ENCODE measurements at regions not wholly inside any gene's neighbourhood (a gene's known extent, or its start where the extent isn't known, plus 50 kb on each side); places are given as distances from the start of the nearest gene placed in this dataset.

- Mint-ChIP-seq H3K27ac (no peak overlapping the region), H3K27me3 (ENCODE audit: low read depth) (peaks cover 66% of the 10 kb centered on the region), H3K36me3 (no peaks in the 10 kb centered on the region), H3K4me1 (no peaks in the 10 kb centered on the region), H3K4me3 (no peak overlapping the region), H3K9me3 (no peaks in the 10 kb centered on the region)
- no peak for TF ChIP-seq CTCF (IDR thresholded peaks at IDR 0.05; ENCODE audit: unreplicated experiment)
- no peak for DNase-seq (ENCODE audit: low spot score in 2 of 2, unreplicated experiment in 2 of 2)
Observed at GRCh38 chr16:86185089-86185488, 286.1 kb downstream of the IRF8 start.

GRCh38 chr16:86186313-86186712, 287.4 kb downstream of the IRF8 start:
- Mint-ChIP-seq H3K9me3 (no peaks in the 10 kb centered on the region), H3K27me3 (ENCODE audit: low read depth) (peaks cover 77% of the 10 kb centered on the region), H3K4me3 (no peak overlapping the region), H3K36me3 (no peaks in the 10 kb centered on the region), H3K27ac (no peak overlapping the region), H3K4me1 (no peaks in the 10 kb centered on the region)
- no peak for TF ChIP-seq CTCF (IDR thresholded peaks at IDR 0.05; ENCODE audit: unreplicated experiment)
- DNase-seq (ENCODE audit: low spot score in 2 of 2, unreplicated experiment in 2 of 2) = no peak

GRCh38 chr16:86189934-86190333, 291.0 kb downstream of the IRF8 start:
- DNase-seq (ENCODE audit: low spot score in 2 of 2, unreplicated experiment in 2 of 2) = no peak
- no peak for TF ChIP-seq CTCF (IDR thresholded peaks at IDR 0.05; ENCODE audit: unreplicated experiment)
- Mint-ChIP-seq H3K27ac (no peak overlapping the region), H3K4me3 (no peak overlapping the region), H3K4me1 (no peaks in the 10 kb centered on the region), H3K27me3 (ENCODE audit: low read depth) (peaks cover 67% of the 10 kb centered on the region), H3K9me3 (no peaks in the 10 kb centered on the region), H3K36me3 (no peaks in the 10 kb centered on the region)

- H3K36me3 Mint-ChIP-seq = no peaks in the 10 kb centered on the region
- no peak for TF ChIP-seq CTCF (IDR thresholded peaks at IDR 0.05; ENCODE audit: unreplicated experiment)
- H3K4me3 Mint-ChIP-seq = no peak overlapping the region
- peaks cover 51% of the 10 kb centered on the region for H3K27me3 Mint-ChIP-seq (ENCODE audit: low read depth)
- H3K27ac Mint-ChIP-seq = no peak overlapping the region
- H3K4me1 Mint-ChIP-seq = peaks cover 13% of the 10 kb centered on the region
- no peak for DNase-seq (ENCODE audit: low spot score in 2 of 2, unreplicated experiment in 2 of 2)
- H3K9me3 Mint-ChIP-seq = no peaks in the 10 kb centered on the region
Observed at GRCh38 chr16:86191663-86192062, 292.7 kb downstream of the IRF8 start.

- Mint-ChIP-seq H3K4me3 (no peak overlapping the region), H3K9me3 (no peaks in the 10 kb centered on the region), H3K27ac (no peak overlapping the region), H3K4me1 (peaks cover 17% of the 10 kb centered on the region), H3K36me3 (no peaks in the 10 kb centered on the region), H3K27me3 (ENCODE audit: low read depth) (peaks cover 42% of the 10 kb centered on the region)
- no peak for TF ChIP-seq CTCF (IDR thresholded peaks at IDR 0.05; ENCODE audit: unreplicated experiment)
- DNase-seq (ENCODE audit: low spot score in 2 of 2, unreplicated experiment in 2 of 2) = no peak
Observed at GRCh38 chr16:86193528-86194193, 294.7 kb downstream of the IRF8 start.

Data from mesothelial cell of epicardium (in vitro differentiated cells).